ENCODE measurements at regions not wholly inside any gene's neighbourhood (a gene's known extent, or its start where the extent isn't known, plus 50 kb on each side); places are given as distances from the start of the nearest gene placed in this dataset.
"Not testable (repeated sequence)": the region's sequence is repeated elsewhere in the genome, so short reads cannot be mapped to it uniquely, and the experiment has no call there.

GRCh38 chr7:22049766-22050500 lies 104.2 kb upstream of the CDCA7L start:
- no peak for TF ChIP-seq POLR2A (IDR thresholded peaks at IDR 0.05)
- TF ChIP-seq POLR2AphosphoS5 (IDR thresholded peaks at IDR 0.05), result no peak
- no peak for TF ChIP-seq CTCF (IDR thresholded peaks at IDR 0.05 in 8 of 11, conservative IDR thresholded peaks at IDR 0.05 in 3 of 11)
- Histone ChIP-seq H3K4me3 (no peak overlapping the region), H3K9me3 (no peaks in the 10 kb centered on the region), H3K27me3 (replicated peaks in 1 of 7) (no peaks in the 10 kb centered on the region), H3K36me3 (no peaks in the 10 kb centered on the region), H3K4me1 (no peaks in the 10 kb centered on the region), H3K27ac (no peak overlapping the region)
- DNase-seq, result no peak
- 88 to 94% (median 90%) methylated on average over 17 of the region's 17 CpGs for WGBS, 5 donors
- intact Hi-C loops (cut with DNase I; ENCODE audit: low total_unique reads), result no loop called here

- TF ChIP-seq POLR2AphosphoS5 (IDR thresholded peaks at IDR 0.05), result no peak
- H3K4me1 ChIP-seq, result no peaks in the 10 kb centered on the region
- DNase-seq, result no peak
- H3K4me3 ChIP-seq, result no peak overlapping the region
- no peaks in the 10 kb centered on the region for H3K9me3 ChIP-seq
- 66 to 94% (median 89%) methylated on average over 5 of the region's 5 CpGs for WGBS, 5 donors
- H3K36me3 ChIP-seq, result no peaks in the 10 kb centered on the region
- H3K27me3 ChIP-seq (replicated peaks in 1 of 7), result no peaks in the 10 kb centered on the region
- intact Hi-C loops (cut with DNase I; ENCODE audit: low total_unique reads), result no loop called here
- H3K27ac ChIP-seq, result no peak overlapping the region
These were observed 97.7 kb upstream of the CDCA7L start for GRCh38 chr7:22043367-22043766.

- Histone ChIP-seq H3K9me3 (no peaks in the 10 kb centered on the region), H3K27ac (no peak overlapping the region), H3K4me1 (no peaks in the 10 kb centered on the region), H3K4me3 (no peak overlapping the region), H3K27me3 (replicated peaks in 1 of 7) (no peaks in the 10 kb centered on the region), H3K36me3 (no peaks in the 10 kb centered on the region)
- no peak for TF ChIP-seq POLR2A (IDR thresholded peaks at IDR 0.05)
- TF ChIP-seq CTCF (IDR thresholded peaks at IDR 0.05 in 8 of 11, conservative IDR thresholded peaks at IDR 0.05 in 3 of 11), result no peak
- TF ChIP-seq POLR2AphosphoS5 (IDR thresholded peaks at IDR 0.05), result no peak
- intact Hi-C loops (cut with DNase I; ENCODE audit: low total_unique reads), result no loop called here
- no peak for DNase-seq
- 56 to 87% (median 75%) methylated on average over 4 of the region's 4 CpGs for WGBS, 5 donors
These were observed 95.4 kb upstream of the CDCA7L start for GRCh38 chr7:22040923-22041595.

GRCh38 chr7:22039670-22040069 lies 94.0 kb upstream of the CDCA7L start:
- no peak for DNase-seq
- H3K27me3 ChIP-seq (replicated peaks in 1 of 7), result no peaks in the 10 kb centered on the region
- H3K9me3 ChIP-seq, result no peaks in the 10 kb centered on the region
- H3K4me3 ChIP-seq, result no peak overlapping the region
- intact Hi-C loops (cut with DNase I; ENCODE audit: low total_unique reads), result no loop called here
- no peaks in the 10 kb centered on the region for H3K36me3 ChIP-seq
- WGBS, 5 donors, result 31 to 42% (median 40%) methylated on average over 1 of the region's 1 CpG
- TF ChIP-seq POLR2AphosphoS5 (IDR thresholded peaks at IDR 0.05) (no peak), POLR2A (IDR thresholded peaks at IDR 0.05) (no peak), CTCF (IDR thresholded peaks at IDR 0.05 in 8 of 11, conservative IDR thresholded peaks at IDR 0.05 in 3 of 11) (no peak)
- H3K4me1 ChIP-seq, result no peaks in the 10 kb centered on the region
- H3K27ac ChIP-seq, result no peak overlapping the region

GRCh38 chr7:22032356-22032755 lies 86.7 kb upstream of the CDCA7L start:
- H3K27me3 ChIP-seq (replicated peaks in 1 of 7); DNase-seq; H3K36me3 ChIP-seq; H3K4me1 ChIP-seq; H3K4me3 ChIP-seq; H3K27ac ChIP-seq; H3K9me3 ChIP-seq; intact Hi-C loops (cut with DNase I; ENCODE audit: low total_unique reads): not testable (repeated sequence)
- 91 to 98% (median 95%) methylated on average over 12 to 26 of the region's 26 CpGs; no CpG with 5 or more reads in 1 of the 5 donors for WGBS, 5 donors

- H3K4me1 ChIP-seq; DNase-seq; intact Hi-C loops (cut with DNase I; ENCODE audit: low total_unique reads); H3K9me3 ChIP-seq; H3K27ac ChIP-seq; H3K27me3 ChIP-seq (replicated peaks in 1 of 7); H3K4me3 ChIP-seq; H3K36me3 ChIP-seq: not testable (repeated sequence)
- WGBS, 5 donors, result 91 to 99% (median 95%) methylated on average over 16 to 25 of the region's 25 CpGs
These were observed 83.0 kb upstream of the CDCA7L start for GRCh38 chr7:22028656-22029055.

Data from spleen (tissue), 11 donors.